ENCODE measurements at regions not wholly inside any gene's neighbourhood (a gene's known extent, or its start where the extent isn't known, plus 50 kb on each side); places are given as distances from the start of the nearest gene placed in this dataset.
"Not testable (repeated sequence)": the region's sequence is repeated elsewhere in the genome, so short reads cannot be mapped to it uniquely, and the experiment has no call there.

DNA sequence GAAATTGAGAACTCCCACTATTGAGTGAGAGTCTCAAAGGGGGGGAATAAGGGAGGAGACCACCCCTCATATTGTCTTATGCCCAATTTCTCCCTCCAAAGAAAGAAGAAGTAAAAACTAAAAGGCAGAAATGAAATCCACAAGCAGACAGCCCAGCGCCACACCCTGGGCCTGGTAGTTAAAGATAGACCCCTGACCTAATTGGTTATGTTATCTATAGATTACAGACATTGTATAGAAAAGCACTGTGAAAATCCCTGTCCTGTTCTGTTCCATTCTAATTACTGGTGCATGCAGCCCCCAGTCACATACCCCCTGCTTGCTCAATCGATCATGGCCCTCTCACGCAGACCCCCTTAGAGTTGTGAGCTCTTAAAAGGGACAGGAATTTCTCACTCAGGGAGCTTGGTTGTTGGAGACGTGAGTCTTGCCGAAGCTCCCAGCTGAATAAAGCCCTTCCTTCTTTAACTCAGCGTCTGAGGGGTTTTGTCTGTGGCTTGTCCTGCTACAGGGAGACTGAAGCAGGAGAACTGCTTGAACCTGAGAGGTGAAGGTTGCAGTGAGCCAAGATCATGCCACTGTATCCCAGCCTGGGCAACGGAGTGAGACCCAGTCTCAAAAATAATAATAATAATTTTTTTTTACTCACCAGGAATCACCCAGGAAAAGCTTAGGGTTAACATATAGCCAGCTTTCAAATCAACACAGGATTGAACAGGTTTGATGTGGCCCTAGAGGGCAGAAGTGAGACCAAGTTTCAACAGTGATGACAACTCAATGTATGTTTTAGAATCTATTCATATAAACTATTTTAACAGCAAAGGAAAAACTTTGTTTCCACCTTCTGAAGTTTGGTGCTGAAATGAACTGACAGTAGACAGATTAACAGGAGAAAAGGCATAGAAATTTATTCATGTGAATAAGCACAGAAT lies 181.4 kb upstream of the NDUFV2 start:
- BruUV-seq (replicated peaks); H3K4me3 ChIP-seq (replicated peaks in 1 of 2; ENCODE audit: low read depth in 1 of 2, low read length in 2 of 2); H2AFZ ChIP-seq (ENCODE audit: low read depth, low read length, poor library complexity, severe bottlenecking); H3K9ac ChIP-seq (ENCODE audit: low read length); H4K20me1 ChIP-seq (ENCODE audit: insufficient read depth); intact Hi-C loops (cut with micrococcal nuclease); RAD21 ChIA-PET (ENCODE audit: low non-redundant PET in 1 of 2, low total read pairs in 2 of 2, uncharacterized antibody in 2 of 2, unreplicated experiment in 2 of 2); DNase-seq (ENCODE audit: low read depth, low spot score); POLR2A ChIA-PET; H3K4me1 ChIP-seq (ENCODE audit: control insufficient read depth in 1 of 2, insufficient read depth in 2 of 2, low read length in 2 of 2); H3K36me3 ChIP-seq (ENCODE audit: control insufficient read depth in 1 of 2, insufficient read depth in 2 of 2, low read length in 2 of 2); H3K27ac ChIP-seq (ENCODE audit: low read depth, low read length); H3K27me3 ChIP-seq (ENCODE audit: insufficient read depth, low read length); H3K9me3 ChIP-seq (ENCODE audit: control insufficient read depth in 1 of 2, insufficient read depth in 1 of 2, low read depth in 1 of 2, low read length in 2 of 2); H3K79me2 ChIP-seq (ENCODE audit: insufficient read depth, low read length); H3K9me2 ChIP-seq (ENCODE audit: insufficient read depth); H3K4me2 ChIP-seq (ENCODE audit: low read length): not testable (repeated sequence)
- ATAC-seq: 0 out of 2 replicates have a peak, but pooled peaks have one; percentile 47
- TF ChIP-seq, protein P1, sequence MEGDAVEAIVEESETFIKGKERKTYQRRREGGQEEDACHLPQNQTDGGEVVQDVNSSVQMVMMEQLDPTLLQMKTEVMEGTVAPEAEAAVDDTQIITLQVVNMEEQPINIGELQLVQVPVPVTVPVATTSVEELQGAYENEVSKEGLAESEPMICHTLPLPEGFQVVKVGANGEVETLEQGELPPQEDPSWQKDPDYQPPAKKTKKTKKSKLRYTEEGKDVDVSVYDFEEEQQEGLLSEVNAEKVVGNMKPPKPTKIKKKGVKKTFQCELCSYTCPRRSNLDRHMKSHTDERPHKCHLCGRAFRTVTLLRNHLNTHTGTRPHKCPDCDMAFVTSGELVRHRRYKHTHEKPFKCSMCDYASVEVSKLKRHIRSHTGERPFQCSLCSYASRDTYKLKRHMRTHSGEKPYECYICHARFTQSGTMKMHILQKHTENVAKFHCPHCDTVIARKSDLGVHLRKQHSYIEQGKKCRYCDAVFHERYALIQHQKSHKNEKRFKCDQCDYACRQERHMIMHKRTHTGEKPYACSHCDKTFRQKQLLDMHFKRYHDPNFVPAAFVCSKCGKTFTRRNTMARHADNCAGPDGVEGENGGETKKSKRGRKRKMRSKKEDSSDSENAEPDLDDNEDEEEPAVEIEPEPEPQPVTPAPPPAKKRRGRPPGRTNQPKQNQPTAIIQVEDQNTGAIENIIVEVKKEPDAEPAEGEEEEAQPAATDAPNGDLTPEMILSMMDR (IDR thresholded peaks at IDR 0.05 in 2 of 3, conservative IDR thresholded peaks at IDR 0.05 in 1 of 3; ENCODE audit: borderline replicate concordance in 1 of 3, insufficient read depth in 1 of 3, low read depth in 2 of 3, low read length in 2 of 3): peak in 2 of 3 experiments; percentile 25 to 34; a peak in 3 of 6 replicates
- CTCF ChIA-PET: interaction anchor here (1.0 to 1.6 kb wide), 2 partner anchors 11 to 63 kb away, joined by 3 read pairs; no protein-coding TSS in a partner anchor

DNA sequence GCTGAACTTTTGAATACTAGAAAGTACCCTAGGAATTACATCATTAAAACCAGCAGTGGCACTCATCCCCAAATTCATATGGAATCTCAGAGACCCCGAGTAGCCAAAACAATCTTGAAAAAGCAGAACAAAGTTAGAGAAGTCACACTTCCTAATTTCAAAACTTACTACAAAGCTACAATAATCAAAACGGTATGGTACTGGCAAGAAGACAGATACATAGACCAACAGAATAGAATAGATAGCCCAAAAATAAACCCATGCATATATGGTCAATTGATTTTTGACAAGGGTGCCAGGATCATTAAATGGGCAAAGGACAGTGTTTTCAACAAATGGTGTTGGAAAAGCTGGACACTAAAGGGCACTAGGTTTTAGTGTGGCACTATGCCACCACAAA lies 176.0 kb upstream of the NDUFV2 start:
- Histone ChIP-seq H3K4me1 (ENCODE audit: control insufficient read depth in 1 of 2, insufficient read depth in 2 of 2, low read length in 2 of 2) (no peaks in the 10 kb centered on the region), H3K9ac (ENCODE audit: low read length) (no peak overlapping the region), H3K9me2 (ENCODE audit: insufficient read depth) (no peaks in the 10 kb centered on the region), H3K27me3 (ENCODE audit: insufficient read depth, low read length) (no peaks in the 10 kb centered on the region), H4K20me1 (ENCODE audit: insufficient read depth) (no peaks in the 10 kb centered on the region), H2AFZ (ENCODE audit: low read depth, low read length, poor library complexity, severe bottlenecking) (no peak overlapping the region), H3K27ac (ENCODE audit: low read depth, low read length) (no peak overlapping the region), H3K36me3 (ENCODE audit: control insufficient read depth in 1 of 2, insufficient read depth in 2 of 2, low read length in 2 of 2) (no peaks in the 10 kb centered on the region), H3K4me3 (replicated peaks in 1 of 2; ENCODE audit: low read depth in 1 of 2, low read length in 2 of 2) (no peak overlapping the region), H3K9me3 (ENCODE audit: control insufficient read depth in 1 of 2, insufficient read depth in 1 of 2, low read depth in 1 of 2, low read length in 2 of 2) (peaks cover 10% of the 10 kb centered on the region in 2 experiments; a peak in 2 of 4 replicates), H3K79me2 (ENCODE audit: insufficient read depth, low read length) (no peaks in the 10 kb centered on the region), H3K4me2 (ENCODE audit: low read length) (no peak overlapping the region)
- BruUV-seq (replicated peaks): no TSS peak
- ATAC-seq: no peak
- CTCF ChIA-PET: no interaction called here
- TF ChIP-seq CBX3 (IDR thresholded peaks at IDR 0.05; ENCODE audit: low read depth) (peak; percentile 34; the same call in 1 of the 2 replicates), YY1 (IDR thresholded peaks at IDR 0.05; ENCODE audit: extremely low read depth, insufficient replicate concordance, low read depth, low read length) (no peak), EZH2phosphoT487 (IDR thresholded peaks at IDR 0.05; ENCODE audit: borderline replicate concordance) (no peak)
- TF ChIP-seq, protein P2, sequence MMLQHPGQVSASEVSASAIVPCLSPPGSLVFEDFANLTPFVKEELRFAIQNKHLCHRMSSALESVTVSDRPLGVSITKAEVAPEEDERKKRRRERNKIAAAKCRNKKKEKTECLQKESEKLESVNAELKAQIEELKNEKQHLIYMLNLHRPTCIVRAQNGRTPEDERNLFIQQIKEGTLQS (IDR thresholded peaks at IDR 0.05): no peak
- TF ChIP-seq, protein P3, sequence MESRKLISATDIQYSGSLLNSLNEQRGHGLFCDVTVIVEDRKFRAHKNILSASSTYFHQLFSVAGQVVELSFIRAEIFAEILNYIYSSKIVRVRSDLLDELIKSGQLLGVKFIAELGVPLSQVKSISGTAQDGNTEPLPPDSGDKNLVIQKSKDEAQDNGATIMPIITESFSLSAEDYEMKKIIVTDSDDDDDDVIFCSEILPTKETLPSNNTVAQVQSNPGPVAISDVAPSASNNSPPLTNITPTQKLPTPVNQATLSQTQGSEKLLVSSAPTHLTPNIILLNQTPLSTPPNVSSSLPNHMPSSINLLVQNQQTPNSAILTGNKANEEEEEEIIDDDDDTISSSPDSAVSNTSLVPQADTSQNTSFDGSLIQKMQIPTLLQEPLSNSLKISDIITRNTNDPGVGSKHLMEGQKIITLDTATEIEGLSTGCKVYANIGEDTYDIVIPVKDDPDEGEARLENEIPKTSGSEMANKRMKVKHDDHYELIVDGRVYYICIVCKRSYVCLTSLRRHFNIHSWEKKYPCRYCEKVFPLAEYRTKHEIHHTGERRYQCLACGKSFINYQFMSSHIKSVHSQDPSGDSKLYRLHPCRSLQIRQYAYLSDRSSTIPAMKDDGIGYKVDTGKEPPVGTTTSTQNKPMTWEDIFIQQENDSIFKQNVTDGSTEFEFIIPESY (IDR thresholded peaks at IDR 0.05; ENCODE audit: extremely low read depth, insufficient replicate concordance, low read length): no peak
- TF ChIP-seq, protein P4, sequence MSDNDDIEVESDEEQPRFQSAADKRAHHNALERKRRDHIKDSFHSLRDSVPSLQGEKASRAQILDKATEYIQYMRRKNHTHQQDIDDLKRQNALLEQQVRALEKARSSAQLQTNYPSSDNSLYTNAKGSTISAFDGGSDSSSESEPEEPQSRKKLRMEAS (IDR thresholded peaks at IDR 0.05): no peak
- TF ChIP-seq, protein P1 (IDR thresholded peaks at IDR 0.05 in 2 of 3, conservative IDR thresholded peaks at IDR 0.05 in 1 of 3; ENCODE audit: borderline replicate concordance in 1 of 3, insufficient read depth in 1 of 3, low read depth in 2 of 3, low read length in 2 of 3): no peak
- RAD21 ChIA-PET (ENCODE audit: low non-redundant PET in 1 of 2, low total read pairs in 2 of 2, uncharacterized antibody in 2 of 2, unreplicated experiment in 2 of 2): no interaction called here
- intact Hi-C loops (cut with micrococcal nuclease): no loop called here
- DNase-seq (ENCODE audit: low read depth, low spot score): no peak
- POLR2A ChIA-PET: no interaction called here

Measured in HCT116 (cell line).